ENCODE measurements at regions not wholly inside any gene's neighbourhood (a gene's known extent, or its start where the extent isn't known, plus 50 kb on each side); places are given as distances from the start of the nearest gene placed in this dataset.
"Not testable (repeated sequence)": the region's sequence is repeated elsewhere in the genome, so short reads cannot be mapped to it uniquely, and the experiment has no call there.

- no peak for DNase-seq (ENCODE audit: low read depth)
Measured at GRCh38 chr1:14347776-14348175, 250.7 kb upstream of the KAZN start.

- no peak for DNase-seq (ENCODE audit: low read depth)
Measured at GRCh38 chr1:14350197-14350596, 248.3 kb upstream of the KAZN start.

GRCh38 chr1:14352897-14353296, 245.6 kb upstream of the KAZN start:
- DNase-seq (ENCODE audit: low read depth), result no peak

GRCh38 chr1:14361005-14361404, 237.5 kb upstream of the KAZN start:
- not testable (repeated sequence) for DNase-seq (ENCODE audit: low read depth)

- DNase-seq (ENCODE audit: low read depth), result no peak
Measured at GRCh38 chr1:14362331-14362730, 236.2 kb upstream of the KAZN start.

GRCh38 chr1:14363036-14363590, 235.4 kb upstream of the KAZN start:
- no peak for DNase-seq (ENCODE audit: low read depth)

GRCh38 chr1:14363707-14364413, 234.6 kb upstream of the KAZN start:
- no peak for DNase-seq (ENCODE audit: low read depth)

GRCh38 chr1:14365301-14365988, 233.0 kb upstream of the KAZN start:
- DNase-seq (ENCODE audit: low read depth), result no peak

- no peak for DNase-seq (ENCODE audit: low read depth)
Measured at GRCh38 chr1:14366091-14367018, 232.1 kb upstream of the KAZN start.

- no peak for DNase-seq (ENCODE audit: low read depth)
Measured at GRCh38 chr1:14367451-14367850, 231.0 kb upstream of the KAZN start.

- DNase-seq (ENCODE audit: low read depth), result no peak
Measured at GRCh38 chr1:14369526-14370213, 228.8 kb upstream of the KAZN start.

GRCh38 chr1:14371771-14372497, 226.6 kb upstream of the KAZN start:
- DNase-seq (ENCODE audit: low read depth), result no peak

GRCh38 chr1:14372526-14372925, 226.0 kb upstream of the KAZN start:
- no peak for DNase-seq (ENCODE audit: low read depth)

- no peak for DNase-seq (ENCODE audit: low read depth)
Measured at GRCh38 chr1:14373081-14373758, 225.3 kb upstream of the KAZN start.

GRCh38 chr1:14375226-14375625, 223.3 kb upstream of the KAZN start:
- DNase-seq (ENCODE audit: low read depth), result no peak

GRCh38 chr1:14377386-14377785, 221.1 kb upstream of the KAZN start:
- DNase-seq (ENCODE audit: low read depth), result no peak

GRCh38 chr1:14380408-14380807, 218.1 kb upstream of the KAZN start:
- no peak for DNase-seq (ENCODE audit: low read depth)

- DNase-seq (ENCODE audit: low read depth), result no peak
Measured at GRCh38 chr1:14390816-14391215, 207.7 kb upstream of the KAZN start.

GRCh38 chr1:14392161-14392858, 206.2 kb upstream of the KAZN start:
- DNase-seq (ENCODE audit: low read depth), result no peak

GRCh38 chr1:14392859-14393365, 205.6 kb upstream of the KAZN start:
- DNase-seq (ENCODE audit: low read depth), result no peak
